RCC 7860 (cell line): ENCODE measurements at regions not wholly inside any gene's neighbourhood (a gene's known extent, or its start where the extent isn't known, plus 50 kb on each side); places are given as distances from the start of the nearest gene placed in this dataset.
A peak's percentile ranks its signal among the peaks of the same experiment; 100 is the strongest.
"Not testable (repeated sequence)": the region's sequence is repeated elsewhere in the genome, so short reads cannot be mapped to it uniquely, and the experiment has no call there.

Experiments
- DNase-seq: peaks from one replicate; pipeline ENCODE4 v3.0.0-alpha.2; 2015; ENCODE audit warnings: low spot score
- FAIRE-seq: peaks from 2 replicates; lab custom pipeline; 2012; peaks lifted over from hg19 to GRCh38; lab: Jason Lieb, UNC

DNA sequence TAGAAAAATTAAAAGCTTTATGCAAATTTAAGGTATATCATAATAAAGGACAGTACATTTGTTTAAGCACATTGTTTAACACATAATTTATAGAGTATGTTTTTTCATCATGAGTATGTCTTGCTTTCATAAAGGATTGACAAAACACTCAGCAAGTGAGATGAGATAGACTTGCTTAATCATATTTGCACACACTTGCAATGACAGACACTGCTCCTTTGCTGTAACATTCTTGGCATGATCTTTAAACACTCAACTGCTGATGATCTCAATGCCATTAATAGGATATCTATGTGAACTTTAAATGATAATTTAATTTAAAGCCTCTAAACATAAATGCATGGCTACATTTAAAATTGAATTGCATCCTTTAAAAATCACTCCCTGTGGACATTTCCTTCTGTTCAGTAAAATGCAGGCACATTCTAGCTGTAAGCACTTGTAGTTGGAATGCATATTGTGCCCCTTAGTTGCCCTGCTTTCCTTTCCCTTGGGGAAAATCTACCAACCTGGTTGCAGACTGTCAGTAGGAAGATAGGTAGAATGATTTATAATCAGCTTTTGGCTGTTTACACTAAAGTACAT, 979.0 kb downstream of the TMTC2 start:
- FAIRE-seq = no peak
- no peak for DNase-seq

DNA sequence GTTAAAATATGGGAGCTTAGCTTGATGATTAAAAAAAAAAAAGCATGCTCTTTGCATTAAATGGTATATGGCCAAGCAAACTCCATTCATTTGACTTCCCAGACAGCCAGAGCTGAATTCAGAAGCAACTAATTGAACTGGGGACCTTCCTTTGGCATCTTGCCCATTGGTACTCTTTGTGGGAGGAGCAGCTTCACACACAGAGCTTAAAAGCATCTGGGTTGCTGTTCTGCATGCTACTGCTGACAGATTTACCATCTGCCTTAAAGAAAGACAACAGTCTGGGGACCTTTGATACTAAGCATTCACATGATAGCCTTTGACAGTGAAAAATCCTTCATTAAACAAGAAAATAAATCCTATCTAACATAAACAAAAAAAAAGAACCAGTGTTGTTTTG, 977.9 kb downstream of the TMTC2 start:
- FAIRE-seq (no peak), DNase-seq (no peak)

DNA sequence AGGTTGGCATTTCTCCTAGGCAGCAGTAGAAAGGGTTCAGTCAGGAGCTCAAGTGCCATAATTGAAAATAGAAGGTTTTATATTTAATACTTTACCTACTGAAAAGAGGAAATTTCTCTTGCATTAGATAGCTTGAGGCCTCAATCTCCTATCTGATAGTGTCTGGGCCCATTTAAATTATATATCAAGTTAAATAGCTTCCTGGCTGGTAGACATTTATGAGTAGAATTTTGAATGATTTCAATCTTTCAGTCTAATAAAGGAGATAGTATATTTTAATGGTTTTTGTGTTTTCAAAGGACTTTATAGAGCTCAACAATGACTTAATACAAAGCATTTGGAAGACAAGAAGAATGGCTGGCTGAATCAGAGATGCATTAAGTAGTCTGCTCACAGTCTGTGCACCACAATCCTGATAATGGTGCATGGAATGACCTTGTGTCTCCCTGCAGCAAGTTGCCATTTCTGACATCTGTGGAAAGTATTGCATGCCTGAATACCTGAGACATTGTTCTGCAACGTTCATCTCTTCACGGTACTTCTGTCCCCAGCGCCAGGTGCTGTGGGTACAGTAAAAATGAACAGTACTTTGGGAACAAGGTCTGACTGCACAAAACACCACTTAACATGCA, 974.1 kb downstream of the TMTC2 start:
- FAIRE-seq (no peak), DNase-seq (no peak)

DNA sequence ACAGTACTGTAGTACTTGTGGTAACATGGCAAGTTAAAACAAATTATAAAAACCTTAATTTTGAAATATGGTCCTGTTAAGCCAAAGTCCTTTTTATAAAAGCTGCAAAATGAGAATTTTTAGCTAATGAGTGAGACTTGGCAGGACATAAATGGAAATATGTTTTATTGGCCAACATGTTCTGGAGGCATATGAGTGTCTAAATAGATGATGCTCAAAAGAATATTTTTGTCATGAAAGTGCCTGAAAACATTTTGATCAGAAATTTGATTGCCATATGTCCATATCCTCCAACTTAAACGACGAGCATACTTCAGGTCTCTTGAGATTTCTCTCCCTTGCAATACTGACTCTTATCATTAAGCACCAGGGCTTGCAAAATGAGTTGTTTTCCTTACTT, 972.6 kb downstream of the TMTC2 start:
- DNase-seq (no peak), FAIRE-seq (no peak)

DNA sequence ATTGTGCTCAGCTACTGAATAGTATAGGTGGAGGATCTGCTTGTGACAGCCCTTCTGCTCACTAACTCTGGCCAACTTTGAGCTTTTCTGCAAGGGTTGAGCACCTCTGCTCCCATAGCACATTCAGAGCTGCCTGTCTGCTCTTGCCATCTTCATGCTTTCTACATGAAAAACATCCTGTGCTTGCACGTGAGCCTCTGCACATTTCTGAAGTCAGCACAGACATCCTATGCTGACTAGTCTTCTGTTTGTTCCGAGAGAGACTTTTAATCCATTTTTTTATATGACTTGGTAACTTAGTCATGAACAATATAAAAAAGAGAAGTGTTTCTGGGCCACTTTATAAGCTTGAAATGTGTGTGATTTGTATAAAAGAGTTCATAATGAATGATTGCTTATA, 969.3 kb downstream of the TMTC2 start:
- FAIRE-seq (no peak), DNase-seq (no peak)

DNA sequence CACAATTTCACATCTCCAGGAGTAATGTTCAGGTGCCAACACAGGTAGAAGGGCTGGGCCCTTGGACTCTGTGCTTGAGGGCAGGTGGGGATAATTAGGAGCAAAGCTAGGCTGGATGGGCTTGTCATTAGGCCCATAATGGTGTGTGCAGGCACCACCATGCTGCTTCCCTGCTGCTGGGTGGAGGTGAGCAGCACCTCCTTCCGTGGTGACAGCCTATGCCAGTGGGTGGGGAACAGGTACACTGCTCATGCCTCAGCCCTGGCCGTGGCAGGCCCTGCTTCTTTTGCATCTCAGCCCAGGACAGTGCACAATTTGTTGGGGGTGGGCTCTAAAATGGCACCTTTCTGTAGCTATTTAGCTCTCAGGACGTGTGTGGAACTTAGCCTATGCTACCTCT, 955.5 kb downstream of the TMTC2 start:
- DNase-seq (no peak), FAIRE-seq (no peak)

DNA sequence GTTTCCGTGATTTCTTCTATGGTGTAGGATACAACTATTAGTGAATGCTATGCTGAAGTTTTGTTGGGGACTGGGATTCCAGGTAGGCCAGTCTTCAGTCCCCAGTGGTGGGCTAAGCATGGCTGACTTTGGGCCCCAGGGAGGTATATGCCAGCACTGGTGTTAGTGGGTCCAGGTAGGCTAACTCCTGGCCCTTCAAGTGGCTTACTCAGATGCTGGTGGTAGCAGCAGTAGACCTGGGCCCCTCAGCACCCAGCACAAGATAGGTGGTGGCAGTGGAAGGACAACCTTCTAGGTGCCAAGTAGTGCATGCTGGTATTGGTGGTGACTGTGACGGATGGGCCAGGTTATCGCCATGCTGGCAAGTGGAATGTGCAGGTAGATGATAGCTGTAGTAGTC, 955.1 kb downstream of the TMTC2 start:
- DNase-seq (no peak), FAIRE-seq (no peak)

DNA sequence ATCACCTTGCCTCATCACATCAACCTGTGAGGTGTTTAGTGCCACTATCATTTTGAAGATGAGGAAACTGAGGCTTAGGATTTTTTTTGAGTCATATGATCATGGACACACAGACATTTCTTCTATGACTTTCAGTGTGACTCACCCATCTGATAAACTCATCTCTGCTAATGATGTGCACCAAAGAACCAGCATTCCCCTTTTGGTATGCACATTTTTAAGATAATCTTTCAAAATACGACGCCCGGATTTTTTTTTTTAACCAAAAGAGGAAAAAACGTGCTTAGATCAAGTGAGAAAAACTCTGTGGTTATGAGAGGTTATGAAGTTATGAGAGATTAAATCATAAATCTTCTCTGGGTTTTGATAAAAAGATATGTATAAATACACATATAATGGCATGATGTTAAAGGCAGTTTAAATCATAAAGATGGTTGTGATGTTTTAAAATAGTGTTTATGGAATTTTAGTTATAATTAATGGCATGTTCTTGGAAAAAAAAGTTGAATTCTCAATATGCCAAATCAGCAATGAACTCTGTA, 948.1 kb downstream of the TMTC2 start:
- no peak for DNase-seq
- FAIRE-seq = no peak

DNA sequence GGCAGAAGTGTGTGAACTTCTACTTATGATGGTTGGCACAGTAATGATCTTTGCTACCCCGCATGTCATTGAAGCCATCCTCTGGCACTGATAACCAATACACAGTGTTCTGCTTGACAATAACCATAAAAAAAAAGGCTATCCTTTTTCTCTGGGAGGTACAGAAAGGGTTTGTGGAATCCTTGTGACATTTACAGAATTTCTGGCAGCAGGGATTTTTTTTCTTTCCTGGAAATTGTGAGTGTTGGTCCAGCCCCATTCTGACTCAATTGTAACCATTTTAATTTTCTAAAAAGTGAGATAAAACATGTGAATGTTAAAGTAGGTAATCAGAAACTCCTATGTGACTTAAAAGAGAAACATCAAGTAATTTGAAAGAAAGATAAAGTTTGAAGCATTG, 943.8 kb downstream of the TMTC2 start:
- no peak for FAIRE-seq
- DNase-seq = no peak

DNA sequence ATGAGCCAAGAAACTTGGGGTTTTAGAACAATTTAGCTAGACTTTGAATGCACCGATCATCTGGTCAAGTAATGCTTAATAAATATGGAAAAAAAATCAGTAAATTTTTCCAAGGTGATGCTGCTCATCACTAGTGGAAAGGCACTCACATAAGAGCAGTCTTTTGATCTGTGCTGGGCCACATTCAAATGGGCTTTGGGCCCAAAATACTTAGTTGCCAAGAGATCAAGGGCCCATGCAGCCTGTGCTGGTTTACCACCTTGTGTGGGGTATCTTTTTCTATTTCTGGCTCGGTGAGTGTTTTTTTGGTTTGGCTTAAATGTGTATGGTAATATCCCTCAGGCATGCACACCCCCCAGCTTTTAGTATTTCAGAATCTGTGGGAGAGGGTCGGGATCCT, 943.2 kb downstream of the TMTC2 start:
- DNase-seq = no peak
- no peak for FAIRE-seq

DNA sequence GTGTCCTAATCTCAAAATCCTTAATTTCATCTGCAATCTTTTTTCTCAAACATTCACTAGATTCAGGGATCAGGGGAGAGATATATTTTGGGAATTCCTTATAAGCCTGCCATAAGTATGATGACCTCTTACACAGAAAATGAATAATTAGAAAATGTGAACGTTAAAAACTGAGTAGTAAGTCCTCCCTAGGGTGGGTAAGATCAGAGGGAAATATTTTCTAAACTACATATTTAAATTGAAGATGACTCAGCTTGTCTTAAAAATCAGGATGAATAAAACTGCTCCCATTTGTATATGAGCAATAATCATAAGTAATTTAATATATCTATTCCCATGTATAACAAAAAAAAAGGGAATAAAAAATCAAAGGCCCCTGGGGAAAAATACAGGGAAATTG, 935.5 kb downstream of the TMTC2 start:
- DNase-seq (no peak), FAIRE-seq (no peak)

DNA sequence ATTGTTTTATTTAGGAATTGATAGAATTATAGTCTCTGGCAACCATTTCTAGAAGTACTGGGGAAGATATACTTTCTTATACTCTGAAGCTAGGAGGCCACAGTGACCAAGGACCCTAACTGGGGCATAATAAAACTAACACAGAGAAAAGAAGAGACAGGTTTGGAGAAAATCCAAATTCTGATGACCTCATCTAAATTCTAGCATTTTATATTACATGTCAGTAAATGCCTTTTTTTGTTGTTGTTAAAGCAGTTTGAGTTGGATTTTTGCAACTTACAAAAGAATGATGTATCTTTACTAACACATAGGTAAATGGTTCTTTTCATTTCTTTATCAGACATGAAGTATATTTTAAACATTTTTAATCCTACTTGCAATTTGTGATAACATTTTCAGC, 933.3 kb downstream of the TMTC2 start:
- FAIRE-seq (no peak), DNase-seq (no peak)

DNA sequence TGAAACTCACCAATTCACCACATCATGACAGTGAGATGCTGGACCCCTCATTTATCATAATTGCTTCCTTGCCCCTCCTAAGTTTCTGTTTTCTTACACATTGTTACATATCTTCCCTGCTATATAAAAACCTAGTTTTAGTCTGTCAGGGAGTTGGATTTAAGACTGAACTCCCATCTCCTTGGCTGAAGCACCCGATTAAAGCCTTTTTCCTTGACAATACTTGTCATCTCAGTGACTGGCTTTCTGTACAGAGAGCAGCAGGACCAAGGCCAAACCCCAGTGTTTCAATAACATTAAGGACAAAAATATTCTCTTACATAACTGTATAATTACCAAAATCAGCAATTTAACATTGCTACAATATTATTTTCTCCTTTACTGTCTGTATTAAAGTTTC, 928.4 kb downstream of the TMTC2 start:
- DNase-seq = no peak
- no peak for FAIRE-seq

DNA sequence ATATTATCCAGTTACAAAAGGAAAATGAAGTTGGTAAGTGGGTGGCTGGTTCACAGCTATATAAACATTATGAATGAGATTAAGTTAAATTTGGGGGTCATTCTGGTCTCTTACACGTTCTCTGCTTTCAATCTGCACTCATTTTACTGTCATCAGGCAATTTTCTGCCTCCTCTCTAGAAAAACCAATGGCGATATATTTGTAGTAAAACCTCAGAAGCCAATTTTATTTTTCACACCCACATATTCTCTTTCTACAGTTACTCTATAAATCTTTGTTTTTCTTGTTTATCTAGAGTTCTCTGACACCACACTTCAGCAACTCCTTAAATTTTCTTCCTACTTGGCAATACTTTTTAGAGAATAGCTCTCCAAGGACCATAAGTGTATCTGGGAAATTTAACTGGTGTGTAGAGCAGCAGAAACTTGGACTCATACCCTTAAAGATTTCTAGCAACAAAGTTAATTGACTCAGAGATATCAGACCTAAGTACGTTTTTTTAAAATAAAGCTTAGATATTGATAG, 926.9 kb downstream of the TMTC2 start:
- DNase-seq = no peak
- FAIRE-seq = no peak

DNA sequence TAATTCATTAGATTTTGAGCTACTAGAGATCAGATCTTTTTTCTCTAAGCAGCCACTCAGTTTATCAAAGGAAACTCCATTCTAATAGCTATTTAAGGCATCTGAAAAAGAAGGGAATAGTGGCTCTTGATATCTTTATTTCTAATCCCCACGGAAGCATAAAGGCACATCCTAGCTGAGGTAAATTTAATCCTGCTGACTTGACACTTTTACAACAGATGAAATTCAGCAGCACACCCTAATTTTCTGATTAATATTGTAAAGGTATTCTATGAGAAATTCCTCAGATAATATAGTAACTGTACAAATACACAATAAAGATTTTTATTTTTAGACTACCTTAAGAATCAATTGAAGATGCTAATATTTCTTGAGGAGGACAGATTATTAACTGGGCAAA, 916.4 kb downstream of the TMTC2 start:
- DNase-seq = no peak
- no peak for FAIRE-seq

DNA sequence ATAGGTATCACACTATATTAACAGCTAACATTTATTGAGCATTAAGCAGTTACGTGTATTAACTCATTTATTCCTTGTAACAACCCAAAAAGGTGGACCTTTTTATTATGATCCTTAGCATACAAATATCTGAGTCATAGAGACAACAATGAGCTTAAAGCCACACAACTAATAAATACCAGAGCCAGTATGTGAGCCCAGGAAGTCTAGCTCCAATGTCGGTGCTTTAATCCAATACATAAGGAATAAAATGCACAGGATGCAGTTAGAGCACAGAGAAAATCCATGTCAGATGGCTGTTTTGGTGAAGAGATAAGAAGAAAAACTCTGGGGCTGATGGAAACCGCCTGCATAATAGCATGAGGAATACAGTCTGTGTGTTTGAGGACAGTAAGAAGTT, 888.6 kb downstream of the TMTC2 start:
- DNase-seq = no peak
- FAIRE-seq = no peak

DNA sequence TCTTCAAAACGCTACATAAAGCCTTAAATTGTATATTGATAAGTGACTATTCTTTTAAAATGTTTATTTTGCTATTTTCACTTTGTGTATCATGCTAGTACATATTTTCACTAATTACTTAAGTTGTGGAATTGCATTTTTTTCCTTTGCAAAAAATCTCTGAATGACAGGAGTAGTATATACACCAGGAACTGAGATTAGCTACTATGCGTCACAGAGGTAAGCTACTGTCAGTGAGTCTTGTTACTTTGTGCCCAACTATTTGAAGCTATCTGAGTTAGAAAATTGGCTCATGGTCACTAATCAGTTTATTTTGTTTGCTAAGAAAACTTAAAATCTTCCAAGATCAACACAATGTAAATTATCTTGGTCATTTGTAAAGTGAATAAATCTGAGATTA, 887.4 kb downstream of the TMTC2 start:
- FAIRE-seq = no peak
- no peak for DNase-seq

DNA sequence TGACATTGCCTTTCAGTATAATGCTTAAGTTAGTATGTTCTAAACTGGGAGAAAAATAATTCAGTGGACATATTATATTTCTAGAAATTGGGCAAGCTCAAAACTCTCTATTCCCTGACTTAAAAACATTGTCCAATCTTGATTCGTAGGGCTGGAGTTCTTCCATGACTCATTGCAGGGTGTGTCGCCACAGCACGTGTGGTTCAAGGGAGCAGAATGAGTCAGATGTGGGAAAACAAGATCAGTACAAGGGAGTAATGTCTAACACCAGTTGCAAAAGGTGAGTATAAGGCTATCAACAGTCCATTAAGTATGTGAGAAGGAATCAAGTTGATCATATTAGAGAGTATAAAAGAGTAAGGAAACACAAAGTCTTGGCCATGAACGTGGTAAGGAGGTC, 887.0 kb downstream of the TMTC2 start:
- no peak for FAIRE-seq
- peak; percentile 20 for DNase-seq

DNA sequence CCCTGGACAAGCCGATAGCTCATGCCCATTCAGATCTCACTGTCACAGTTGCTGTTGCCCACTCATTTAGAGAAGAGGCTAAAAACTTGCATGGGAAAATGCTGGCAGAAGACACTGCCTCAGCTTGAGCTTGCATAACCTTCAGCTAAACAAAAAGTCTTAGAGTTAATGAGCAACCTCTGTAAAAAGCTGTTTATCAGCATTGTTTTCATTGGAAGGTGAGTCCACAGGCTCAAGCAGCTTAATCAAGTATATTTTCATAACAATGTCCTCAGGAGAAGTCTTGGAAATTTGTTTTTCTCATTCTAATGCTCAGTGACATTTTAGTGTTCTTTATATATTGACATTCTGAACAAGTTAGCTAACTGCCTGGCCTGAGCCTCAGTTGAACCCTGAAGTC, 872.9 kb downstream of the TMTC2 start:
- FAIRE-seq = no peak
- DNase-seq = no peak

DNA sequence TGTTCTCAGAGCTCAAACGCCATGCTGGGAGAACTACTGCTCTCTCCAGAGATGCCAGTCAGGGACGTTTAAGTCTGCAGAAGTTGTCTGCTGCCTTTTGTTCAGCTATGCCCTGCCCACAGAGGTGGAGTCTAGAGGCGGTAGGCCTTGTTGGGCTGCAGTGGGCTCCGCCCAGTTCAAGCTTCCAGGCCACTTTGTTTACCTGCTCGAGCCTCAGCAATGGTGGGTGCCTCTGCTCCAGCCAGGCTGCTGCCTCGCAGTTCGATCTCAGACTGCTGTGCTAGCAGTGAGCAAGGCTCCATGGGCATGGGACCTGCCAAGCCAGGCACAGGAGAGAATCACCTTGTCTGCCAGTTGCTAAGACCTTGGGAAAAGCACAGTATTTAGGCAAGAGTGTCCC, 869.3 kb downstream of the TMTC2 start:
- DNase-seq, FAIRE-seq: not testable (repeated sequence)

DNA sequence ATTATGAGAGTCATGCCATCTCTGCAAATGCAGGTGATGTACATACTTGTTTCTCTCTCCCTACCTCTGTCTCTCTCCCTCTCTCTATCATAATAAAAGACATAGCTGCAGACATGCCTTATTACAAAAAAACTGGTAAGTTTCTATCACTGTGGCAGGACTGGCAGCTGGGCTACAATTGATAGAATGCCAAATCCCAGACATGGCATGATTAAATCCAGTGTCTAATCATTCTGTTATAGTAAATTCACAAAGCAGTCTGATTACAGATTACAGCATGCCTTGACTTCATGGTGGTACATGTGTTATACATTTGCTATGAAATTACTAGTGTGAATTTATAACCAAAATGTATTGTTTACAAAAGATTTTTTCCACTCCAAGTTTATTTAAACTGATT, 854.7 kb downstream of the TMTC2 start:
- no peak for FAIRE-seq
- no peak for DNase-seq

DNA sequence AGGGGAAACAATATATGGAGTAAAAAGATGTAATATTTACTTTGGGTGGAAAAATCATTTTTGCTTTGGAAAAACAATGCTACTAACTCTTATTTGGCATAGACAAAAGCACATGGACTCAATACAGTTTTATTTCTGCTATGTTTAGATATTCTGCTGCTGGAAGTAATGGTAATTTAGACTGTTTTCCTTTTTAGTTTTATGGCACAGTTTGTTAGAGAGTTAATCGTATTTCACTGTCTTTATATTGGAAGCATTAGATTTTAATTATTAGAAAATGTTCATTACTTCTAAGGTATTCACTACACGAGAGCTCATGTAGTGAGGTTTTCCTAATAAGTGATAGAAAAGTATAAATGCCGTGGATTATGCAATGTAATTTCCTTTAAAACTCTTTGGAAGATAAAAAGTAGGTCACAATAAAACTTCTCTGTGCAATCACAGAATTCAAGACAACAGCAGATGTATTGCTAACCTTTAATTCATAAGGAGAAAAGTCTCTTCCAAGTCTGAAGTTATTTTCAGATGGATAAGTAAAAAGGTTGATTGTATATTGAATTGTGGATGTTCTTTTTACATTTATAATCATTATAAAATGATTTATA, 851.8 kb downstream of the TMTC2 start:
- no peak for FAIRE-seq
- no peak for DNase-seq
